GM21825 (cell line): ENCODE measurements at regions not wholly inside any gene's neighbourhood (a gene's known extent, or its start where the extent isn't known, plus 50 kb on each side); places are given as distances from the start of the nearest gene placed in this dataset.
"Not testable (repeated sequence)": the region's sequence is repeated elsewhere in the genome, so short reads cannot be mapped to it uniquely, and the experiment has no call there.

ENCODE experiments used
- ATAC-seq: cut with Tn5 transposase; IDR thresholded peaks from one replicate; pipeline ENCODE4 v1.9.1; 2021; ENCODE audit warnings: mild to moderate bottlenecking, moderate library complexity; ENCODE audit not compliant: unreplicated experiment

- ATAC-seq, result no peak
Measured at GRCh38 chr1:83058327-83058726, 940.6 kb downstream of the TTLL7 start.

- ATAC-seq, result no peak
Measured at GRCh38 chr1:83055391-83056170, 943.4 kb downstream of the TTLL7 start.

- no peak for ATAC-seq
Measured at GRCh38 chr1:83053446-83053845, 945.5 kb downstream of the TTLL7 start.

- no peak for ATAC-seq
Measured at GRCh38 chr1:83052865-83053264, 946.1 kb downstream of the TTLL7 start.

GRCh38 chr1:83051053-83051452 is 947.9 kb downstream of the TTLL7 start:
- ATAC-seq, result not testable (repeated sequence)

GRCh38 chr1:83043244-83043643 is 955.7 kb downstream of the TTLL7 start:
- ATAC-seq, result no peak

DNA sequence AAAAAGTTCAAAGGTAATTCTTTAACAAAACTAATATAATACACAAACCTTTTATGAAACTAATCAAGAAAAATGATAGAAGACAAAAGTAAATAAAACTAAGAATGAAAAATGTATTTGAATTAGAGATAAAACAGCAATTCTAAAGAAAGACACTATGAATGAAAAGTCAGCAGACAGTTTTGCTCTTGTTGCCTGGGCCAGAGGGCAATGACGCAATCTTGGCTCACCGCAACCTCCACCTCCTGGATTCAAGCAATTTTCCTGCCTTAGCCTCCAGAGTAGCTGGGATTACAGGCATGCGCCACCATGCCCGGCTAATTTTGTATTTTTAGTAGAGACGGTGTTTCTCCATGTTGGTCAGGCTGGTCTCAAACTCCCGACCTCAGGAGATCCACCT is 959.8 kb downstream of the TTLL7 start:
- ATAC-seq, result not testable (repeated sequence)

DNA sequence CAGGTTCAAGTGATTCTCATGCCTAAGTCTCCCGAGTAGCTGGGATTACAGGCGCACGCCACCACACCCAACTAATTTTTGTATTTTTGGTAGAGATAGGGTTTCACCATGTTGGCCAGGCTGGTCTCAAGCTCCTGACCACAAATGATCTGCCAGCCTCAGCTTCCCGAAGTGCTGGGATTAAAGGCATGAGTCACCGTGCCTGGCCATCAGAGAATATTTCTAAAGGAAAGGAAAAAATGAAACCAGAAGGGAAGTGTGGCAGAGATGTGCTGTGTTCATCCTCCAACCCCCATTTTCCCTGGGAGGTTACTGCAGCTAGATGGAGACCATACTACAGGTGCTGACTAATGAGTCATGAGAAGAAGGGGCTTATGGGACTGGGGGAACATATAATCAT is 964.1 kb downstream of the TTLL7 start:
- ATAC-seq, result no peak

DNA sequence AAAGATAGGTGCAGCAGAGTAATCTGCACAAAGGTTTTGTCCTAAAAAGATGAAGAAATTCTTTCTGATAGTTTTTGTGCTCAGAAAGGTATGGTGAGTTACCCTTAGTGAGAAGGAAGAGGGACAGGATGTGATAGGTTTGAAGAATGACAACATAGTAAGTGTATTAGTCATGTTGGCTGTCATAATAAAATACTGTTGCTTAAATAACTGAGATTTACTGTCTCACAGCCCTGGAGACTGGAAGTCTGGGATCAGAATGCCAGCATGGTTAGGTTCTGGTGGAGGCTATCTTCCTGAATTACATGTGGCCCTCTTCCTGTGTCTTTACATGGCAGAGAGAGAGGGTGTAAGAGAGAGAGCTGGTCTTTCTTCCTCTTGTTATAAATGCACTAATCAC is 965.2 kb downstream of the TTLL7 start:
- ATAC-seq, result no peak

DNA sequence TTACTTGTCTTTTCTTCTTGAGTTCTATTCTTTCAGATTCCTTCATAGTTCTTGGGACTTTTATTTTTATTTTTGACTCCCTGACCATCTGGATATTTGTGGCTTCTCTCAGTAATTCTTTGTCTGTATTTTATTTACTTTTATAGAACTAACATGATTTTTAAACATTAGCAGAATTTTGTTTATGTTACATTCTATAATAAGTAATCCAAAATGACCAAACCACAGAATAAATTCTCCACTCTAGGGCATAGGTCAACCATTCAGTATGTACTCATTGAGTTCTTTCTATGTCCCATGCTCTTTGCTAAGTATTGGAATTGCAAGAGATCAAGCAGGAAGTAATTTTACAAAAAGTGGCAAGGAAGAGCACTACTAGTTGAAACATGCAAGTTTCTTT is 969.0 kb downstream of the TTLL7 start:
- ATAC-seq, result no peak

DNA sequence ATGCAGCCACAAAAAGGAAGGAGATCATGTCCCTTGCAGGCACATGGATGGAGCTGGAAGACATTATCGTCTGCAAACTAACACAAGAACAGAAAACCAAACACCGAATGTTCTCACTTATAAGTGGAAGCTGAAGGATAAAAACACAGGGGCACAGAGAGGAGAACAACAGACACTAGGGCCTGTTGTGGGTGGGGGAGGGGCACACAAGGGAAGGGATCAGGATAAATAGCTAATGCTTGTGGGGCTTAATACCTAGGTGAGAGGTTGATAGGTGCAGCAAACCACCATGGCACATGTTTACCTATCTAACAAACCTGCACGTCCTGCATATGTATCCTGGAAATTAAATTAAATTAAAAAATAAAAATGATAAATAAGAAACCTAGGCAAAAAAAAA is 969.9 kb downstream of the TTLL7 start:
- no peak for ATAC-seq

GRCh38 chr1:83028467-83028866 is 970.5 kb downstream of the TTLL7 start:
- no peak for ATAC-seq

DNA sequence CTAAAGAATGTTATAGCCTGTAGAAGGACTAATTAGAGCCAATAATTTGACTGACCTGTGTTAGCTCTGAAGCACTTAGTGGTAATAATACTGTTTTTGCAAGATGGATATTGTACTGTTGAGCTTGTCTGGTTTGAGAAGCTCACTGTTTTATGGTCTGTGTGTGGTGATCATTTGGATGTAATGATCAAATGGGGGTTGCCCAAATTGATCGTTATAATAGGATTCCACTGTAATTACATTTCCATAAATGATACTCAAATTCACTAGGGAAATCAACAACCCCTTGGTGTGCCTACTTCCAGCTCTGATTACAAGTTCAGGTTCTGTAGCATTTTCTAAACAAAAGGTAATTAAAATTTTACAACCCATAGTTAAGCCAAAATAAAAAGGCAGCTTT is 971.4 kb downstream of the TTLL7 start:
- ATAC-seq, result no peak

GRCh38 chr1:83026745-83027144 is 972.2 kb downstream of the TTLL7 start:
- no peak for ATAC-seq

DNA sequence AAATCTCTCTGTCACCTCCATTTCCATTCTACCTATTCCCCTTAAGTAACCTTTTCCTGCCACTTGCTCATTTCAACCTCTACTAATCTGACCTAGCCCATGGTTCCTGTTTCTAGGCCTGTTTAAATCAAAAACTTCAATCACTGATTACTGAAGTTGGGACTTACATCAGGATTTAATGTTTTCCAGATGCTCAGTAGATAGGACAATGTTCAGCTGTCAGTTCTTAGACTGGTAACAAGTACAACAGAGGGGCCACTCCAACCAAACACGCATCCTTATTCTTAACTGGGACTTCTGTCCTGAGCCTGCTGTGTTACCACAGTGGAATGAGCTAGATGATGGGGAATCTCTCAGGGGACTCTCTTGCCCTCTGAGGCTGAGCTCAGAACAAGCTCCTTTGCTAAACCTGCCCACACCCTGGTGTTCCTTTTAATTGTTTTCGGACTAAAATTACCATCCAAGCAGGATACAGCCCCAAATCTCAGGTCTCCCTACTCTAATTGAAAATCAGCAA is 974.6 kb downstream of the TTLL7 start:
- no peak for ATAC-seq

DNA sequence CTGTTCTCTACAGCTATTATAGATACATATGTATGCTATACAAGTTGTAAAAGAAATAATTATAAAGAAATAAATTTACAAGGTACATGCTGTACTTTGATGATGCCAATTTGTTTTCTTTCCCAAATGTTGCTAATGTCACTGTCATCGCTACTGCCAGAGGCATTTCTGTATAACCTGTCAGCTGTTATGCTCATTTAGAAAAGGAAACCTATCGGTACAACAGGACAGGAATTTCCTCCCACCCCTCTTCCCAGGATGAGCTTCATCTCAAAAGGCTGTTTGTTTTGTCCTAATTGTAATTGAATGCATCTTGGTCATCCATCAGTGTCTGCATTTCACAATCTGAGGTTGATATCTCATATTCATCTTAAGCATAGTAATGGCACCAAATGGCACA is 975.7 kb downstream of the TTLL7 start:
- ATAC-seq, result no peak

DNA sequence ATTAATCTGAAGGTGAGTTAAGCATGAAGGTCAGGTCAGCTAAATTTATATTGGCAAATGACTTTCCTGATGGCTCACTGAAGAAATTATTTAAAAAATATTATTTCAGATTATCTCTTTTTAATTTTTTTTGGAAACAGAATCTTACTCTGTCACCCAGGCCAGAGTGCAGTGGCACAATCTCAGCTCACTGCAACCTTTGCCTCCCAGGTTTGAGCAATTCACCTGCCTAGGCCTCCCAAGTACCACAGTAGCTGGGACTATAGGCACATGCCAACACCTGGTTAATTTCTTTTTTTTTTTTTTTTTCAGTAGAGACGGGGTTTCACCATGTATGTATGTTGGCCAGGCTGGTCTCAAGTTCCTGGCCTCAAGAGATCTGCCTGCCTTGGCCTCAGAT is 976.7 kb downstream of the TTLL7 start:
- ATAC-seq, result no peak

DNA sequence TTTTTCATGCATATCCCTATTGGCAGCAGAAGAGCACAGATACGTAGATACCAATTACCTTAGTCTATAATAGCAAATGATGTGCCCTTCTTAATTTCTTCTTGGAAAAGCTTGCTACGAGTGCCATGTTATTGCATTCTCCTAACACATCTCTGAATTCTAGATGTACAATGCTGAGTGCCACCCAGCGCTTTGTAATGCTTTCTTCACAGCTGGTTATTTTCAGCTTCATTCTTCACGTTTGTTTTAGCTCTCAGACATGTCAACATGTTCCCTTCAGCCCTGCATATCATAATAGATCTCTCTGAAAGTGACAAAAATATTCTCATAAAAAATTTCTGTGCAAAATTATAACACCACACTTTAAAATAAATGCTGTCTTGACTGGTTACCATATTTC is 981.2 kb downstream of the TTLL7 start:
- no peak for ATAC-seq

- no peak for ATAC-seq
Measured at GRCh38 chr1:83017276-83017675, 981.7 kb downstream of the TTLL7 start.

DNA sequence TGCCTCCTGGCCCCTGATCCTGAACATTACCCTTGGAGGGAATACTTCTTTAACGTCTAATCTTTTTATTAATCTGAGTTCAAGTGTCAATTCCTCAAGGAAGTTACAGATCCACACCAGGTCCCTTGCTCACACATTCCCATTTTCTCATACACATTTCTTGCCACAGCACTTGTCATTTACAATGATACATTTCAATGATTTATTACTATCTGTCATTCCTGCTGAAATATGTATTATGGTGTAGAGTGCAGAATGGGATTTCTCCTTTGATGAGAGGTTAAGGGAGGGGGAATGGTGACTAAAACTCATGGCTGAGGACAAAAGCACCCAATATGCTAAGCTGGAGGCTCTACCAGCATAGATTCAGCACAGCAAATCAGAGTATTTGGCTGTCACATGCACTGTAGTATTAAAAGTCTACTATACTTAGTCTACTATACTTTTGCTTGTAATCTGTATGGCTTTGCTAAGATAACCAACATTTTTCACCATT is 982.5 kb downstream of the TTLL7 start:
- ATAC-seq, result no peak

GRCh38 chr1:83015163-83015562 is 983.8 kb downstream of the TTLL7 start:
- ATAC-seq, result no peak

- no peak for ATAC-seq
Measured at GRCh38 chr1:83012950-83013349, 986.0 kb downstream of the TTLL7 start.

DNA sequence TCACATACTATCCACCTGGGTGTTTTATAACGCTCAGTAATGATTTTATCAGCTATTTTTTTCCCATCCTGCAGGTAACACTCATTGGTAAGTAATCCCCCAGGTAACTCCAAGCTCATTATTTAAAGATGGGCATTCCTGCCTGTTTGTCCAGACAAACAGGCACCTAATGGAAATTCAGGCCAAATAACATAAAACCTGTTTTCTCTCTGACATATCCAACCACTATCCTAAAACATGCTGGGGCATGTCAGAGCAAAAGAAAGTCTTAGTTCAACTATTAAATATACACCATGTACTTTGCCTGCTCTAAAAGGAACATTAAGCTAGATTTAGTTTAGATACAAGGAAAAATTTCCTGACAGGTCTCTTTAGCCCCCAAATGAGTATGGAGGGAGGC is 987.7 kb downstream of the TTLL7 start:
- ATAC-seq, result no peak
